Activated T-helper 9 cell treated with anti-CD3 and anti-CD28 coated beads, Interleukin-2, amount 50 U/mL, for 16 hours (primary cell): ENCODE measurements at regions not wholly inside any gene's neighbourhood (a gene's known extent, or its start where the extent isn't known, plus 50 kb on each side); places are given as distances from the start of the nearest gene placed in this dataset.

Experiments used
- DNase-seq: peaks from one replicate; pipeline ENCODE4 v3.0.0-alpha.2; 2020; ENCODE audit warnings: low read depth

DNA sequence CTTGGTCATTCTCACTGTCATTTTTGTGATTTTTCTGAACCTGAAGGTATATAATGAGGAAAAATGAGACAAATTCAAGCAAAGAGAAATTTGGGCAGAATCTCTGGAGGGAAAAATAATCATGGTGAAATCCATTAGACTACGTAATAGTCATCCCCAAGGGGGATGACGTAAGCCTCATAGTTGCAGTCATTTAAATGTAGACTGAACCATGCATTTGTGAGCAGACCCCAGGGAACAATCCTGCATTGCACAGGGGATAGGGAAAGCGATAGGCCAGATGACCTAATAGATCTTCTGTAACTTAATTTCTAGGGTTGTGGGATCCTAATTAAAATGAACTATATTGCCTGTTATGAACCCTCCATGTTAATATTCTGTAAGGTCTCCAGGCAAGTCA, 167.4 kb upstream of the C1orf21 start:
- no peak for DNase-seq

DNA sequence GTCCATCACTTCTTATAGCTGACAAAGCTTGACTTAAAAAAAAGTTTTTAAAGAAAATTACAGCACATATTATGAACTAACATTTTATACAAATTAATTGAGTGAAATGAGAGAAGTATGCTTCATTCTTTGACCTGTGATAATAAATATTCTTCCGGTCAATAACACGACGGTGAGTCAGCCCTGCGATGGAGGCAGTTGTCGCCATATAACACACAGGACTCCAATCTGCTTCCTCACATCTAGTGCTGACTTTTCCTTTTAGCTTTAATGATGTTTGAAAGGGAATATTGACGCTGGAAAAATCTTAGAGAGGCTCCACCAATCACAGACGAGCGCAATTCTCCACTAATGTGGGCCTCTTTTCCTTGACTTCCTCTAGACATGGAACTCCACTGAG, 166.9 kb upstream of the C1orf21 start:
- no peak for DNase-seq

DNA sequence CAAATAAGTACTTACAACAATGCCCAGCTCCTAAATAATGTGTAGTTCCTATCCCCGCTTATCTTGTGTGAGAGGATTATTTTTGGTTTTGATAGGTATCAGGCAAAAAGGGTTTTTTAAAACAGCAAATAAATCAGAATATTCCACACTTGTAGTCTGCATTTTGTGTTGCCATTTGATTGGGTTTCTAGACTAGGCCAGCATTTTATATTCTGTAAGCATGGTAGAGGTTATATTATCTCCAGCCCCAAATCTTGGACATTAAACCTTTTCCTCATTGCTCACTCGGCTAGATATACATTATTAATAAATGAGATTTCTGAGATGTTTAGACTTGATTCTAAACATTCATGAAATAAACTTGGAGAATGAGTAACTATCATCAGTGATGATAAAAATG, 165.7 kb upstream of the C1orf21 start:
- DNase-seq = no peak

DNA sequence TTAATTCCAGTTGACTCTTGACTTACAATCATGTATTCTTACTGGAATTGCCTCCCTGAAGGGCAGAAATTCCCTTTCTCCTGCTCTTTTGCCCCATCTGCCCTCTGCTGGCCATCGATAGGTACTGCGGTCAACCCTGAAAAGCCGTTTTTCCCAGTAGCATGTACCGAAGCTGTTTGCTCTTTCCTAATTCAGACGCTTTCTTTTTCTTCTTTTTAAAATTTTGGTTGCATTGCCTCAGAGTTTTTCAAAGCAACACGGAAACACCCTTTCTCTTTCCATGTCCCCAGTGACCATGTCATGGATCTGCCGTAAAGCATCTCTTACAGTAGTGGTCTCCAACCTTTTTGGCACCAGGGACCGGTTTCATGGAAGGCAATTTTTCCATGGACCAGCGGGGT, 164.2 kb upstream of the C1orf21 start:
- DNase-seq = peak; percentile 12

DNA sequence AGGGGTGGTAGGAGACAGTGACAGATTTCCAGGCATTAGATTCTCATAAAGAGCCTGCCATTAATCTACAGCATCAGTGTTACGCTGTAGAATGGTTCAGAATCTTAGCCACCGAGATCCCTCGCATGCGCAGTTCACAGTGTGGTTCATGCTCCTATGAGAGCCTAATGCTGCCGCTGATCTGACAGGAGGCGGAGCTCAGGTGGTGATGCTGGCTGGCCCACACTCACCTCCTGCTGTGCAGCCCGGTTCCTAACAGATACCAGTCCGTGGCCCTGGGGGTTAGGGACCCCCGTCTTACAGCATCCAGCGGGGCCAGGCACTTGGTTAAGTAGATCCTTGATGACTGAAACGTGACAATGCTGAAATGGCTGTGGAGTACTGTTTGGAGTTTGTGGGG, 163.6 kb upstream of the C1orf21 start:
- no peak for DNase-seq

DNA sequence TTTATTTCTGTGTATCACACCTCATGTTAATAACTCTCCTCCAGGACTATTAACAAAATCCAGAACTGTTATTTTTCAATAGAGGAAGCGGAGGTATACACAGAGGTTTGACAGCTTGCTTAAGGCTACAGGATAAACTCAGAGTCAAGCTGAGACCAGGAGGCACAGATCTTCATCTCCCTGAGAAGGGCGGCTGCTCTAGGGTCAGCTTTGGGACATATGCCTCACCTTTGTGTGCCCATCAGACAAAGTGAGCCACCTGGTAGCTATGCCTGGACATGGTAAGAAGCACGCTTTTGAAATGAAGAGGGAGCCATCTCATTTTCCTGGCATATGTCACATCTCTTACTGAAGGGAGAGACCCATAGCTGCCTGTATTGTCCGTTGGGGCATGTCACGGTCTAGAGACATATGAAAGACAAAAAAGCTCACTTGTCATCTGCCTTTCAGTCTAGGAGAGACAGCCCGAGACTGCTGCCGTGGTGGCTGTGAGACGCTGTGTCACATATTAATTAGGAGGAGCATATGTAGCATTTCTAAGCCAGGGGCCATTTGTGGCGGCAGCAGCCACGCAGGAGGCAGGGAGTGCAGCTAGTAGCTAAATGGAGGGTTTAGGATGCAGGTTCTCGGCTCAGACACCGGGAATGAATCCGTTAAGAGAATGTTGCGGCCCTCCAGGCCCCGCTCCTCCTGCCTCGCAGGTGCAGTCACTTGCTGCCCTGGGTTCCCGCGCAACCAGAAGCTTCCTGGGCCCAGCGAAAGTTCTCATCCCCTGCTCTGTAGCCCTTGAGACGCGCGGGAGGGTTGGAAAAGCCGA, 161.3 kb upstream of the C1orf21 start:
- no peak for DNase-seq

DNA sequence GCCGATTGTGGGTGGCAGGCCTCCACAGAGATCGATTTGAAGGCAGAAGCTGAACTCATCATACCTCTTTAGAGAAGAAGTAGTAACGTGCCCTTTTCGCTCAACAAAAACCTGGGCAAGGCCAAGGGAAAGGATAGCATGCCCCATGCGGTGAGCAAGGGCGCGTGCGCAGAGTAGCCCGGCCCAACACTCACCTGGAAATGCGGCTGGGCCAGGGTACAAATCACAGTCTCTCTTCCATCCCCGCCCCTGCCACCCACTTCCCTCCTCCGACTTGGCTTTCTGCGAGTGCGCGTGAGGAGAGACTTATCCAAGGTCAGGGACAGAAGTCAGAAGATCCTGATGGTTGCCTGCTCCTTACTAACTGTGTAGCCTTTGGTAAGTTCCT, 160.7 kb upstream of the C1orf21 start:
- DNase-seq = no peak

DNA sequence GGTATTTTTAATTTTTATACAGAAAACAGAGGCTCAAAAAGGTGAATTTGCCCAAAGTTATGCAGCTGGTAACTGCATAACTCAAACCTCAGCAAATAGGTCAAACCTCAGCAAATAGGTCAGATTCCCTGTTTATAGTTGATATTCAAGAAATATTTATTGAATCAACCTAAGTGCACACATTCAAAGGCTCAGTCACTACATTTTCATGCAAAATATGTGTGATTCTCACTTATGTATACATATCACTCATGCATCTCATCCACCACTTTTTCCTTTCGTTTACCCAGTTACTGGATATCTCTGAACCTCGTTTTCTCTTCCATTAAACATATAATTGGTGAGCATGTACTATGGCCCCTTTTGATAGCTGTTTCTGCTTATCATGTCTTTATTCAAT, 158.3 kb upstream of the C1orf21 start:
- DNase-seq = no peak

DNA sequence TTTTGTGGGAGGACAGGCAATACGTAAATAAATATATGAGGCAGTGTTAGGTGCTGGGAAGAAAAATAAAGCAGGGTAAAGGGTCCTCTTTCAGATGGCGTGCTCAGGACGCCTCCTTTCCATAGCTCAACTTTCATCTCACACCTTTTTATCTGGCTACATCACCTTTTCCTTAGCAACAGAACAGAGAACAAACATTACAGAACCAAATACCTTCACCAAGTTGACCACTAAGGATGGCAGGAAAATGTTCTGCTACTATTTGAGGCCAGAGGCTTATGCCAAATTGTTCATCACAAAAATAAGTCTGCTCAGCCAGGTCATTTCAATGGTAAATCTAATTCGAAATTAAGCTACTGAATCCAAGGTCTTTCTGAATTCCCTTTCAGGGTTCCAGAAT, 149.2 kb upstream of the C1orf21 start:
- DNase-seq = no peak

DNA sequence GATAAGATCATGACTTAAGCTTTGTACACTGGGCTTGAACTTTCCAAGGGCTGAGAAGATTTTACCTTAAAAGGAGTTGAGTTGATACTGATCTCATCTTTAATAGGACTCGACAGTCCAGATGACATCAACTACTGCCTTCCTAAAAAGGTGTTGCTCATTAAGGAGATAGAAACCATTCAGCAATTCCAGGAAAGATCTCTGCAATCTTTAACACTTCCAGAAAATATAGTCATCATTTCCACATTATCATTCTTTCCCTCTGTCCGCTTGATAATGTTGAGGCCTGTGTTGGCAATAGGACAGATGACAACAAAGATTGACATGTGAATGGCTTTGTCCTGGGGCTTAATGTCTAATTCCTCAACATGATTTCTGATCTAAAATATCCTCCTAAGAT, 145.4 kb upstream of the C1orf21 start:
- no peak for DNase-seq

DNA sequence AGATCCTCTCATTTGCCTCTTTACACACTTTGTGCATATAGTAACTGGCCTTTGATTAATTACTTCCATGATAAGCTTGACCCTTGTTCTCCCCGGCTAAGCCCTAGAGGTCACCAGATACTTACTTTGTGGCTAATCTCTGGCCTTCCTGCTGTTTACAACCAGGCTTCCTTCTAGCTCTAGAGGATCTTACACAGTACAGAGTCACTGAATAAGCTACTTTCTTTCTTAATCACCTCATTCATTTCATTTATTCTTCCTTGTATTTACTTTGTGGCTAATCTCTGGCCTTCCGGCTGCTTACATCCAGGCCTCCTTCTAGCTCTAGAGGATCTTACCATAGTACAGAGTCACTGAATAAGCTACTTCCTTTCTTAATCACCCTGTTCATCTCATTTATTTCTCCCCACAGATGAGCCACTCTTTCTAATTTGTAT, 144.3 kb upstream of the C1orf21 start:
- no peak for DNase-seq

DNA sequence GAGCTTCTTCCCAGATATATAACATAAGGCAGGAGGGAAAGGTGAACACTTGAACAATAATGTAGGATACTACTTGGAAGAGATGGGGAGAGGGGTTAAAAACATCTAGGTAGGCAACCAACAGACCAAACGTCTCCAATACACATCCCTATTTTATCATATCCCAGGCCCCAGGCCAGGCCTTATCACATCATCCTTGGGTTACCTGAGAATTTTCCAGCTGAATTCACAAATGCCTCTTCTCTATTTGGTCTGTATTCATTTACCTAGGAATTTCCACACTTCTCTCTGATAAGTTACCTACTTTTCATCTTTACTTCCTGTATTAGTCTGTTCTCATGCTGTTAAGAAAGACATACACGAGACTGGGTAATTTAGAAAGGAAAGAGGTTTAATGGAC, 141.9 kb upstream of the C1orf21 start:
- no peak for DNase-seq

DNA sequence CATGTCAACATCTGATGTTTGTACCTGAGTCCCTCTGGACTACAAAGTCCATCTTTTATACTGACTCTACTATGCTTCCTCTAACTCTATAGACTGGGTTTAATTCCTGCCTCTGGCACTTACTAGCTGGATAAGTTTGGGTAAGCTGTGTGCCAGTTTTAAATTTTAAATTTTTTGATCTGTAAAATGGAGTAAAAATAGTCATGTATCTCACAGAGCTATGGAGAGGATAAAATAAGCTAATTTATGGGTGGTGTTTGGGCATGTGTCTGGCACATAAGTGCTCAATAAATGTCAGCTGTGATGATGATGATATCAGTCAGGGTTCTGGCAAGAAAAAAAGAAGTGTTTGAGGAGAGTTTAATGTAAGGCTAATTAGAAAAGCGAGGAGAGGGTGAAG, 139.2 kb upstream of the C1orf21 start:
- DNase-seq = no peak

DNA sequence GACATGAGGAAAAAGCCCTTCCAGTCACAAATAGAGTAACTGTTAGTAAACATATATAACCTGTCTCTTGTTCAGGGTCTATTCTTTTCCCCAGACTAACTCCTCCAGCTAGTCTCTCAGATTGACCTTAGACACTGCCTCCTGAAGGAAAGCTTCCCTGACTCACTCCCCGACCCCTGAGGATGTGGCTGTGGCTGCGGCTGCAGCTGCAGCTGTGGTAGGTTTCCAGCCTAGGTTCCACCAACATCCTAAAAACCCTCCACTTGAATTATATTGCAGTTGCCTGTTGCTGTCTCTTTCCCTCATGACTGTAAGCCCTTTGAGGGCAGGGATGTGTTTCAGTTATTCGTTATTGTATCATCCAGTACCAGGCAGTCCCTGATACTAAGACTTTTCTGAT, 132.9 kb upstream of the C1orf21 start:
- no peak for DNase-seq

DNA sequence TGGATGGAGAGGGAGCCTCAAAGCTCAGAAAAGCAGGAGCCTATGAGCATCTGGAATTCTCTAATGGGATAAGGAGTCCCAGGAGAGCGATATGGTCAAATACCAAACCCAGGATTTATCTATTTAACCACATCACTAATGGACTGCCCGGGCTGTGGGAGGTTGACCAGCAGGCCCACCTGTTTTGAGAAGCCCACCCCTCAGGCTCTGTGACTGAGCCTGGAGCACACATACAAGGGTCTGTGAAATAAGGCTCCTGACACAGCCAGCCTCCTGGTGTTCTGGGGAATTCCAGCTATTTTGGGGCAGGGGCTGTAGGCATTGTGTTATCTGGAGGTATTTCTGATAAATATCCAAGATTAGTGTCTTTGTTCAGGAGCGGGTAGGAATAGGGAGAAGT, 132.0 kb upstream of the C1orf21 start:
- DNase-seq = no peak

DNA sequence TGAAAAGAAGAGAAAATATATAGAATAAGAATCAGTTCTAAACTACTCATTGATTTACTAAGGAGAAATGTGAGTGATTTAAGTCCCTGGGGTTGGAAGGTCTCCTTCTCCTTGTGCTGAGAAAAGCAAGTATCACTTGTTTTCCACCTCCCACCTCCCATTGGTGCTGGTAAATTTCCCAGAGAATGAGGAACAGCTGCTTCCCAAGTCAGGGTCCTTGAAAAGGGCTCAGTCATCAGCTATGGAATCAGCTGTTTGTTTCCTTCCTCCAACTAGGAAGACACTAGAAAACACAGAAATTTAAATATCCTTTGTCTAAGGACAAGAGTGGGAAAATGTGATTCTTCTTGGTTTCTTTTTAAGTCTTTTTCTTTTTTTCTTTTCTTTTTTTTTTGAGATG, 131.3 kb upstream of the C1orf21 start:
- no peak for DNase-seq

DNA sequence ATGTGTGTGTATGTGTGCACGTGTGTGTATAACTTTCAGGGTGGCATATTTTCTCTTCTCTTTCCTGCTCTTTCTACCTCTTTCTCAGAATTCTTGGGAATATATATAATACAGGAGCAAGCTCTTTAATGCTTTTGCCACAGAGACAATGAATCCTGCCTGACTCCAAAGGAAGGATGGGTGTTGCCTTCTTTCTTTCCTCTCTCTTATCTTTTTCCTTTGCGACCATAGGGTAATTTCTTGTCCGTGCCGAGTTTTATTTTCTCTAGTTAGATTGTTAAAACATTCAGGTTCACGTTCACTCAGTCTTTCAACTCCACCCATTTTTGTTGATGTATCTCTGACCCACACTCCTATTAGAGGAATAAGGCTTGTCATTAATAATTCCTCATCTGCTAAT, 129.0 kb upstream of the C1orf21 start:
- no peak for DNase-seq

DNA sequence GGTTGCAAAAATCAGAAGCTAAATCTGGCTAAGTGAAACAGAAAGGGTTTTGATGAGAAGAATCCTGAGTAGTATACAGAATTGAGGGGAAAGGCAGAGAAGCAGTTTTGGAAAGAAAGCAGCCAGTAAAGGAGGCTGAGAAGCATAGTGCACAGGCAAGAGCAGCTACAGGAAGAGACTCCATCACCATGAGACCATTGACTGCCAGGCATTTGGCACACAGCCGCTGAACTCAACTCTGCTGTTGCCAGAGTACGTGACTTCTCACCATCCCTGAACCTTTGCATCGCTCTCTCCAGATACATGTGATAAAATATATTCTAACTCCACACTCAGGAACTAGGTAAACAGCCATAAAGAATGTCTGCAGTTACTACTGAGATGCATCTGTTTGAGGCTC, 128.3 kb upstream of the C1orf21 start:
- DNase-seq = no peak

DNA sequence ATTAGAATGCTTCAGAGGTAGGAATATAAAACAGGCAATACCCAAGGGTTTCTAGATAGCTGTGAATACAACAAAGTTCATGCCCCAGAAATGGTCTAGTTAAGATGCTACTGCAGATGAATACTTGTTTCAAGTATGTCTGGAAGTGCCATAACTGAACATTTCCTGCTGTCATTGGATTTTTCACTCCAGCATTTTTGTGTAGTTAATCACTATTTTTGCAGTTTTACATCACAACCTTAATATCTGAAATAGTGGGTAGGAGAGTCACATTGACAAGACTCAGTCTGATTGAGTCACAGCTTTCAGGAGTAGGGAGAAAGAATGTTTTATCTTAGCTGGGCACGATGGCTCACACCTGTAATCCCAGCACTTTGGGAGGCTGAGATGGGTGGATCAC, 126.4 kb upstream of the C1orf21 start:
- DNase-seq = no peak

DNA sequence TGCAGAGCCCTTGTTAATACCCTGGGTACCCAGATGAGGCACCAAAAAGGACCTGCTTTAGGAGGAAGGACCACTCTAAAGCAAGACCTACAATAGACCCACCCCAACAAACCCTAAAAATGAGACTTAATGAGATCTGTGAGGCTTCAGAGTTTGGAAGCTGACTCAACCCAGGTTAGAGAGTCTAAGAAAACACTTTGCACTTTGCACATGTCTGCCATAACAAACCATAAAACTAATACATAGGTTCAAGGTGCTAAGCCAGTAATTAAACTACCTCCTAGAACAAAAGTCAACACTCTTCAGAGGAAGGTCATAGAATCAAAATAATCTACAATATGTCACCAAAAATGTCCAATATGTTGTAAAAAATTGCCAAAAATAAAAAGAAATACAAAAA, 124.7 kb upstream of the C1orf21 start:
- no peak for DNase-seq

DNA sequence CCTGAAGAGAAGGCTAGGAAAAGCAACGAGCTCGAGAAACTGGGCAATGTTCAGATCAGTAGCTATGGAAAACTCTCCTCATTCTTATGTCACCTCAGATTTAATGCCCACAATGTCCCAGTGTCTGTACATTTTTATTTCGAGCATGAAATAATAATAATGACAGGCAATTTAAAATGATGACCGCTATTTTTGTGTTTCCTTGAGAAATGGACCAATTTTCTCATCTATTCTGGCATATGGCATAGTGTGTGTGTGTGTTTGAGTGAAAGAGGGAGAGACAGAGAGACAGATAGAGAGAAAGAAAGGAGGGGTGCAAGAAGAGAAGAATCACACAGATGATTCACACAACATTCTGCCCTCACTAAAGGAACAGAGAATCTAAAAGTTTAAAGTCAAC, 119.1 kb upstream of the C1orf21 start:
- DNase-seq = no peak

DNA sequence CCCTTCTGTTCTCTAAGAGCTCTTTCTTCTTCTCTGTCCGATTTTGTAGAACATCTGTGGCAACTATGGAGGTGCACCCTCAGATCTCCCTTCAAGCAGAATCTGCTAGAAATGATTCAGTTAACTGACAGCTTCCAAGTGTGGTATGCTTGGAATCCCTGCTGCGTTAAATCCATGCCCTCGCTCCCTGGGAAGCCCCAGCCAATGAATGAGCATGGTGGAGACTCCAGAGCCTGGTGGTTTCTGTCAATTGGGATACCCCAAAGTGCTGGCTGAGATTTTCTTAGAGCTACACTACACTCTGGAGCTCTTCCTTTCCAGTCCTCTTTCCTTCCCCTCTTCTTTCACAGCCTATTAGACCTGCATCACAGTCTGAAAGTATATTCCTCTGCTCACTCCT, 116.3 kb upstream of the C1orf21 start:
- DNase-seq = no peak

DNA sequence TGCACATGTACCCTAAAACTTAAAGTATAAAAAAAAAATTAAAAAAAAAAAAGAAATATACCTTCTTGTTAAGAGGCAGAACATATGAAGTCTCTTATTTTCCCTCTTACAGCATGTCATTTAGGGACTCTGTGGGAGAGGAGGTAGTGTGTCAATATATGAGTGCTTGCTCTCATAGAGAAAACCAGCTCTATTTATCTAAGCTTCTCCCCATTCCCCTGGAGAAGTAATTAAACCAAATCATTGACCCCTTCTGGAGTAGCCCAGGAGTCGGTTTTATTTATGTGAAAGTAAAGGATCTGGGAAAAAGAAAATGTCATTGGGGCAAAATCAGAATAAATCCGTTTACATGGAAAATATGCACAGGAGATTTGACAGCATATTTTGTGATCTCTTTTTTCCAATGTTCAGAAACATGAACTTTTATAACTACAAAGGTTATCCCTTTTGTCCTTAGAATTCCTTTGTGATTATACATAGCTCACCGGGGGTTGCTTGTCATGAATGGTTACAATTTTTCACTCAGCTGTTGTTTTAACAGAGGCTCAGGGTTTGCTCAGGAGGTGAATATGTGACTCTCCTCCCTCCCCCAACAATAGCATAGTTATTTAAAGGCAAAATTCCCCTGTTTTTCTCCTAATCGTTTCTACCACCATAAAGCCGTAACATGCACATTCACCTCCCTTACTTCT, 114.5 kb upstream of the C1orf21 start:
- DNase-seq = no peak

DNA sequence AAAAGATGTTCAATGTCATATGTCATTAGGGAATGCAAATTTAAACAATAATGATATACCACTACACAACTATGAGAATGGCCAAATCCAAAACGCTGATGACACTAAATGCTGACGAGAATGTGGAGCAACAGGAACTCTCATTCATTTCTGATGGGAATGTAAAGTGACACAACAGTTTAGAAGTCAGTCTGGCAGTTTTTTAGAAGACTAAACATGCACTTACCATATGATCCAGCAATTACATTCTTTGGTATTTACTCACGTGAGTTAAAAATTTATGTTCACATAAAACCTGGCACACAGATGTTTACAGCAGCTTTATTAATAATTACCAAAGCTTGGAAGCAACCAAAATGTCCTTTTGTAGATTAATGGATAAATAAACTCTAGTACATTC, 110.4 kb upstream of the C1orf21 start:
- DNase-seq = no peak
